ENCODE measurements at regions not wholly inside any gene's neighbourhood (a gene's known extent, or its start where the extent isn't known, plus 50 kb on each side); places are given as distances from the start of the nearest gene placed in this dataset.

DNA sequence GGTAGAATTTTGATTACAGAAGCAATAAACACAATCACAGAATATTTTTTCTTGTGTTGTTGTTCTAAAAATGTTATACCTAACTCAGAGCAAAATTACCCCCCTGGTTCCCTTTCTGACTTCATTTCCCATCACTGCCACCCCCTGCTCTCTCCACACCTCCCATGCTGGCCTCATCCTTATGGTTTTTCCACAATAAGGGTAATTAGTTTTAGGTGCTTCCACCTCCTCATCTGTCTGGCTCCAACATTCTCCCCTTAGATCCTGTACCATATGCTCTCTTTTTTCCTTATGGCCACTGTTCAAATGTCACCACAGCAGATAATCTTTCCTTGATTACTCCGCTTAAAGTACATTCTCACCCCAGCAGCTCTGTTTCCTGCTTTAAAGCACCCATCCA lies 2208.6 kb downstream of the MRPL39 start:
- TF ChIP-seq POLR2A (IDR thresholded peaks at IDR 0.05; ENCODE audit: low read depth, low read length) (no peak), POLR2AphosphoS5 (IDR thresholded peaks at IDR 0.05; ENCODE audit: low read depth, low read length) (no peak), PAX5 (IDR thresholded peaks at IDR 0.05; ENCODE audit: insufficient read depth, low read length, severe bottlenecking) (no peak), TAF1 (IDR thresholded peaks at IDR 0.05; ENCODE audit: low read depth, low read length) (no peak), SPI1 (IDR thresholded peaks at IDR 0.05; ENCODE audit: low read depth, low read length) (no peak)
